AG09309 (cell line): ENCODE measurements at regions not wholly inside any gene's neighbourhood (a gene's known extent, or its start where the extent isn't known, plus 50 kb on each side); places are given as distances from the start of the nearest gene placed in this dataset.

Source experiments
- DNase-seq: peaks from one replicate; pipeline ENCODE4 v3.0.0-alpha.2; 2010; ENCODE audit warnings: low read depth
- H3K4me3 ChIP-seq: 2 replicates; pipeline ENCODE4 v1.5.1; 2011; ENCODE audit warnings: mild to moderate bottlenecking, low read depth, low read length, moderate library complexity; ENCODE audit not compliant: control insufficient read depth
- CTCF ChIP-seq: IDR thresholded peaks from 2 replicates; pipeline ENCODE4 v1.5.1; 2011; ENCODE audit warnings: mild to moderate bottlenecking, low read depth, low read length, inconsistent platforms; ENCODE audit not compliant: insufficient read depth, control insufficient read depth; ENCODE audit errors: missing control alignments

- no peak for TF ChIP-seq CTCF
- DNase-seq: no peak
- no peak overlapping the region for H3K4me3 ChIP-seq
Observed at GRCh38 chr12:30202521-30203254, 418.9 kb upstream of the TMTC1 start.

GRCh38 chr12:30201301-30202160 lies 417.8 kb upstream of the TMTC1 start:
- DNase-seq: no peak
- H3K4me3 ChIP-seq: no peak overlapping the region

GRCh38 chr12:30200864-30201263 lies 417.1 kb upstream of the TMTC1 start:
- no peak for TF ChIP-seq CTCF
- no peak for DNase-seq
- no peak overlapping the region for H3K4me3 ChIP-seq

More at GRCh38 chr12:30201301-30202160, 417.8 kb upstream of the TMTC1 start:
- no peak for TF ChIP-seq CTCF

- no peak overlapping the region for H3K4me3 ChIP-seq
- TF ChIP-seq CTCF: no peak
- DNase-seq: no peak
Observed at GRCh38 chr12:30197392-30198057, 413.8 kb upstream of the TMTC1 start.

GRCh38 chr12:30191696-30192455 lies 408.1 kb upstream of the TMTC1 start:
- H3K4me3 ChIP-seq: no peak overlapping the region
- TF ChIP-seq CTCF: no peak
- no peak for DNase-seq
